ENCODE measurements at regions not wholly inside any gene's neighbourhood (a gene's known extent, or its start where the extent isn't known, plus 50 kb on each side); places are given as distances from the start of the nearest gene placed in this dataset.

DNA sequence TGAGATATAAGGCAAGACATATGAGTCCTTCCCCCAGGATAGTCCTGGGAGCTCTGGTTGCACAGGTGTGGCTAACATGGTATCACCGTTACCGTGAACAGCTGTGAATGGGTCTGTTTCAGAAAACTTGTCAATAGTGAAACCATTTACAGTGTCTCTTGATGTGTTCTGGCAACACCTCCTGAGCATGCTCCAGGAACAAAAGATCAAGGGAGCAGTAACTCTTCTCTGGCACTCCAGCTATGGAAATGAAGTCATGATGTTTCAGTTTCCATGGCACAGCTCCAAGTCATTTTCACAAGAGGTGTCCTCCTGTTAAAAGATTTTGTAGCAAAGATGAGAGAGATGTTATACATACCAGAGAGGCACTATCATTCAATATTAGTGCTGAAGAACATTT is 253.7 kb downstream of the SNAPC1 start:
- peak overlapping the region; percentile 86 for H3K14ac ChIP-seq (replicated peaks; ENCODE audit: low read depth, low read length)
- peak overlapping the region; percentile 84 for H3K4ac ChIP-seq (ENCODE audit: low read depth, low read length)
- H2BK15ac ChIP-seq (ENCODE audit: low read depth, low read length) = peak overlapping the region; percentile 75; the same call in 1 of the 3 replicates
- no peak overlapping the region for H3K9ac ChIP-seq (ENCODE audit: low read depth, low read length)
- no TSS peak for BruUV-seq (replicated peaks)
- no peaks in the 10 kb centered on the region for H4K20me1 ChIP-seq (ENCODE audit: insufficient read depth, low read length)
- peak overlapping the region; percentile 84 for H2BK5ac ChIP-seq (ENCODE audit: low read depth, low read length, poor library complexity, severe bottlenecking)
- no peak overlapping the region for H3K56ac ChIP-seq (ENCODE audit: extremely low read depth, insufficient read depth, low read length)
- H2AK5ac ChIP-seq (ENCODE audit: low read depth, low read length) = peak overlapping the region; percentile 41; the same call in 1 of the 2 replicates
- no peak overlapping the region for H2AK9ac ChIP-seq (replicated peaks; ENCODE audit: low read depth, low read length, poor library complexity)
- no peak overlapping the region for H3K4me3 ChIP-seq (ENCODE audit: insufficient read depth, low read depth, low read length)
- dilution Hi-C loops (cut with HindIII; ENCODE audit: low sequenced_read_pairs, unreplicated experiment) = no loop called here
- 75% methylated on average over 2 of the region's 2 CpGs; no CpG with 5 or more reads in 1 of the 2 experiments for WGBS, 2 experiments (ENCODE audit: extremely low coverage in 2 of 2, insufficient read length in 1 of 2)
- in situ Hi-C loops (cut with MboI; ENCODE audit: low sequenced_read_pairs) = no loop called here
- ATAC-seq (ENCODE audit: low read depth) (peak; percentile 35), DNase-seq (peak; percentile 60)
- no peaks in the 10 kb centered on the region for H3K79me1 ChIP-seq (ENCODE audit: low read depth in 1 of 2, low read length in 2 of 2)
- peak overlapping the region; percentile 91 for H2BK120ac ChIP-seq (ENCODE audit: low read depth, low read length)
- TF ChIP-seq NFE2L2 (IDR thresholded peaks at IDR 0.05; ENCODE audit: low read depth, low read length) (no peak), MAFK (IDR thresholded peaks at IDR 0.05; ENCODE audit: low read depth, low read length) (no peak), MXI1 (IDR thresholded peaks at IDR 0.05; ENCODE audit: borderline replicate concordance, low read depth, low read length) (no peak), SMC3 (IDR thresholded peaks at IDR 0.05; ENCODE audit: low read depth, low read length) (no peak), CHD1 (IDR thresholded peaks at IDR 0.05; ENCODE audit: low read depth, low read length) (no peak), POLR2A (IDR thresholded peaks at IDR 0.05; ENCODE audit: low read depth, low read length) (no peak), RCOR1 (IDR thresholded peaks at IDR 0.05; ENCODE audit: insufficient replicate concordance, low read length) (no peak), MAZ (IDR thresholded peaks at IDR 0.05; ENCODE audit: borderline replicate concordance, low read depth, low read length) (no peak), RAD21 (IDR thresholded peaks at IDR 0.05; ENCODE audit: low read length) (no peak), BHLHE40 (IDR thresholded peaks at IDR 0.05; ENCODE audit: low read depth, low read length) (no peak), RFX5 (IDR thresholded peaks at IDR 0.05; ENCODE audit: low read depth, low read length) (no peak), CEBPB (IDR thresholded peaks at IDR 0.05; ENCODE audit: low read depth, low read length) (no peak), FOS (IDR thresholded peaks at IDR 0.05; ENCODE audit: low read depth, low read length) (no peak)
- TF ChIP-seq, protein P1, sequence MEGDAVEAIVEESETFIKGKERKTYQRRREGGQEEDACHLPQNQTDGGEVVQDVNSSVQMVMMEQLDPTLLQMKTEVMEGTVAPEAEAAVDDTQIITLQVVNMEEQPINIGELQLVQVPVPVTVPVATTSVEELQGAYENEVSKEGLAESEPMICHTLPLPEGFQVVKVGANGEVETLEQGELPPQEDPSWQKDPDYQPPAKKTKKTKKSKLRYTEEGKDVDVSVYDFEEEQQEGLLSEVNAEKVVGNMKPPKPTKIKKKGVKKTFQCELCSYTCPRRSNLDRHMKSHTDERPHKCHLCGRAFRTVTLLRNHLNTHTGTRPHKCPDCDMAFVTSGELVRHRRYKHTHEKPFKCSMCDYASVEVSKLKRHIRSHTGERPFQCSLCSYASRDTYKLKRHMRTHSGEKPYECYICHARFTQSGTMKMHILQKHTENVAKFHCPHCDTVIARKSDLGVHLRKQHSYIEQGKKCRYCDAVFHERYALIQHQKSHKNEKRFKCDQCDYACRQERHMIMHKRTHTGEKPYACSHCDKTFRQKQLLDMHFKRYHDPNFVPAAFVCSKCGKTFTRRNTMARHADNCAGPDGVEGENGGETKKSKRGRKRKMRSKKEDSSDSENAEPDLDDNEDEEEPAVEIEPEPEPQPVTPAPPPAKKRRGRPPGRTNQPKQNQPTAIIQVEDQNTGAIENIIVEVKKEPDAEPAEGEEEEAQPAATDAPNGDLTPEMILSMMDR (conservative IDR thresholded peaks at IDR 0.05; ENCODE audit: low read depth, low read length) = no peak
- TF ChIP-seq, protein P2, sequence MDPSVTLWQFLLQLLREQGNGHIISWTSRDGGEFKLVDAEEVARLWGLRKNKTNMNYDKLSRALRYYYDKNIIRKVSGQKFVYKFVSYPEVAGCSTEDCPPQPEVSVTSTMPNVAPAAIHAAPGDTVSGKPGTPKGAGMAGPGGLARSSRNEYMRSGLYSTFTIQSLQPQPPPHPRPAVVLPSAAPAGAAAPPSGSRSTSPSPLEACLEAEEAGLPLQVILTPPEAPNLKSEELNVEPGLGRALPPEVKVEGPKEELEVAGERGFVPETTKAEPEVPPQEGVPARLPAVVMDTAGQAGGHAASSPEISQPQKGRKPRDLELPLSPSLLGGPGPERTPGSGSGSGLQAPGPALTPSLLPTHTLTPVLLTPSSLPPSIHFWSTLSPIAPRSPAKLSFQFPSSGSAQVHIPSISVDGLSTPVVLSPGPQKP (IDR thresholded peaks at IDR 0.05; ENCODE audit: borderline replicate concordance, low read depth, low read length) = no peak
- TF ChIP-seq, protein P3, sequence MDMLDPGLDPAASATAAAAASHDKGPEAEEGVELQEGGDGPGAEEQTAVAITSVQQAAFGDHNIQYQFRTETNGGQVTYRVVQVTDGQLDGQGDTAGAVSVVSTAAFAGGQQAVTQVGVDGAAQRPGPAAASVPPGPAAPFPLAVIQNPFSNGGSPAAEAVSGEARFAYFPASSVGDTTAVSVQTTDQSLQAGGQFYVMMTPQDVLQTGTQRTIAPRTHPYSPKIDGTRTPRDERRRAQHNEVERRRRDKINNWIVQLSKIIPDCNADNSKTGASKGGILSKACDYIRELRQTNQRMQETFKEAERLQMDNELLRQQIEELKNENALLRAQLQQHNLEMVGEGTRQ (IDR thresholded peaks at IDR 0.05; ENCODE audit: low read depth, low read length) = no peak
- H3K9me1 ChIP-seq (ENCODE audit: insufficient read depth, low read length) = no peaks in the 10 kb centered on the region; the same call in 1 of the 2 replicates
- H3K27me3 ChIP-seq (ENCODE audit: control insufficient read depth, insufficient read depth, low read length) = no peaks in the 10 kb centered on the region
- peaks cover 6% of the 10 kb centered on the region; the same call in 1 of the 2 replicates for H3K4me1 ChIP-seq (ENCODE audit: control insufficient read depth, insufficient read depth, low read length)
- peak overlapping the region; percentile 47 for H2AFZ ChIP-seq (replicated peaks; ENCODE audit: low read length, poor library complexity)
- H3K18ac ChIP-seq (ENCODE audit: low read depth, low read length) = peak overlapping the region; percentile 77
- peak overlapping the region; percentile 17; the same call in 1 of the 2 replicates for H3K4me2 ChIP-seq (ENCODE audit: low read depth, low read length)
- peak overlapping the region; percentile 90 for H4K91ac ChIP-seq (ENCODE audit: insufficient read depth, low read depth, low read length)
- H4K5ac ChIP-seq (ENCODE audit: low read depth, low read length) = peak overlapping the region; percentile 74
- H4K8ac ChIP-seq (ENCODE audit: low read depth in 2 of 2, low read length in 2 of 2) = peak overlapping the region; percentile 49 to 62; a peak in 3 of 4 replicates
- H3K9me3 ChIP-seq (ENCODE audit: control insufficient read depth, insufficient read depth, low read length) = peaks cover 4% of the 10 kb centered on the region; the same call in 1 of the 2 replicates
- H2BK20ac ChIP-seq (ENCODE audit: low read depth, low read length) = peak overlapping the region; percentile 86
- H3K36me3 ChIP-seq (ENCODE audit: control insufficient read depth, insufficient read depth, low read length) = no peaks in the 10 kb centered on the region
- ChIA-PET CTCF (interaction anchor here (0.6 kb wide), 1 partner anchor 14 kb away, joined by 3 read pairs; no protein-coding TSS in a partner anchor), POLR2A (ENCODE audit: unreplicated experiment) (no interaction called here)
- peak overlapping the region; percentile 79; the same call in 1 of the 2 replicates for H3K23ac ChIP-seq (ENCODE audit: low read depth, low read length)
- intact Hi-C loops (cut with micrococcal nuclease) = no loop called here
- H3K27ac ChIP-seq (ENCODE audit: insufficient read depth, low read length) = peak overlapping the region; percentile 41; the same call in 1 of the 2 replicates

All from IMR-90 (cell line).